ENCODE measurements at regions not wholly inside any gene's neighbourhood (a gene's known extent, or its start where the extent isn't known, plus 50 kb on each side); places are given as distances from the start of the nearest gene placed in this dataset.

DNA sequence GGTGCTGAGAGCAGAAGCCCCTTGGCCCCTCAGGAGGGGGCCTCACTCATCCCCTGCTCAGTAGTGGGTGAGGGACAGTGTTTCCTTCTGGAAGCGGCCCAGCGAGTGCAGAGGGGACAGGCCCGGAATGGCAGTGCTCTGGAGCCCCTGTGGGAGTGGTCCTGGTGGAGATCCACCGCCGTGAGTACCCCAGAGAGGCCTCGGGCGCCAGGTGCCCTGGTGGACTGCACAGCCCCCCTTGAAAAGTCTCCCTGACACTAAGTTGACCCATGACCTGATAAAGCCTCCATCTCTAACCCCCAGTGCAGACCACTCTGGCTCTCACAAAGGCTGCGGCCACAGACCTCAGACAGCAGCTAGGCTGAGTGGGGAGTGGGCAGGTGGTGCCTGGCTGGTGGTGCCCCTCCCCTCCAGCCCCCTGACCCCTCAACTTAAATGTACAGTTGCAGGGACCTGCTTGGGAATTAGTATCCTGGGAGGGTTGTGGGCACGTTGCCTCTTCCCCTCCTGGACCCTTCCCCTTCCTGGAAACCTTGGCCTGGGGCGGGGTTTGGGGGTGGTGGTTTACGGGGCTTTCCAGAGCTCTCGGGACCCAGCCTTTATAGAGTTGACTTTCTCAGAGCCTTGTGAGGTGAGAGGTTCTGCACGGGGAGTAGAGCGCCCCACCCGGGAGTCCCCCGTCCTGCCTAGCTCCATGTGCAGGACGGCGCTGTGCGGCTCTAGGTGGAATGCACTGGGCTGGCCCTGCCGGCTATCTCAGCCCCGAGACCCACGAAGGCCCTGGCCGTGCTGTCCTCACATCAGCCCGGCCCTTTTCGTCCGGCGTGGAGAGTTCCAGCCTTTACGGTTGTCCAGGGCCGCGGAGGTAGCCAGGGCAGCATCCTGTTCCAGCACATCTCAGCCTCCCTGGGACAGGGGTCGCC is 62.7 kb downstream of the RTP5 start:
- Histone ChIP-seq H3K9ac (peak overlapping the region; percentile 24; the same call in 1 of the 2 replicates), H3K9me3 (peaks cover 26% of the 10 kb centered on the region), H3K27ac (peak overlapping the region; percentile 48; the same call in 1 of the 2 replicates), H3K4me3 (no peak overlapping the region), H3K27me3 (no peaks in the 10 kb centered on the region), H3K4me1 (peaks cover 43% of the 10 kb centered on the region), H3K4me2 (peak overlapping the region; percentile 65), H4K20me1 (peaks cover 95% of the 10 kb centered on the region), H3K36me3 (peaks cover 72% of the 10 kb centered on the region)
- no peak for TF ChIP-seq Cebpa-rat (IDR thresholded peaks at IDR 0.05)

DNA sequence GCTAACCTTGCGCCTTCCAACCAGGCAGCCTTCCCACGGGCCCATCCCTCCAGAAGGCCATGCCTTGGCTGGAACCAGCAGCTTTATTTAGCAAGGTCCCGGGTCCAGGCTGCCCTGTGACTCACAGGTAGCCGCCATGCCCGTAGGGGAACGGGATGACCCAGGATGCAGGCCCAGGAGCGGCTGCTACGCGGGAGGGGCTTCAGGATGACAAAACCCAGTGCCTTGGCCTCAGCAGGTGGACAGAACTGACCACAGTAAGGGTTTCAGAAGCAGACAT is 63.3 kb downstream of the RTP5 start:
- H3K27ac ChIP-seq: peak overlapping the region; percentile 9; the same call in 1 of the 2 replicates
- peaks cover 26% of the 10 kb centered on the region for H3K9me3 ChIP-seq
- H3K4me1 ChIP-seq: peaks cover 39% of the 10 kb centered on the region
- H3K4me3 ChIP-seq: no peak overlapping the region
- H3K4me2 ChIP-seq: peak overlapping the region; percentile 65
- peaks cover 72% of the 10 kb centered on the region for H3K36me3 ChIP-seq
- no peak for TF ChIP-seq Cebpa-rat (IDR thresholded peaks at IDR 0.05)
- H3K27me3 ChIP-seq: no peaks in the 10 kb centered on the region
- peak overlapping the region; percentile 24; the same call in 1 of the 2 replicates for H3K9ac ChIP-seq
- peaks cover 95% of the 10 kb centered on the region for H4K20me1 ChIP-seq

DNA sequence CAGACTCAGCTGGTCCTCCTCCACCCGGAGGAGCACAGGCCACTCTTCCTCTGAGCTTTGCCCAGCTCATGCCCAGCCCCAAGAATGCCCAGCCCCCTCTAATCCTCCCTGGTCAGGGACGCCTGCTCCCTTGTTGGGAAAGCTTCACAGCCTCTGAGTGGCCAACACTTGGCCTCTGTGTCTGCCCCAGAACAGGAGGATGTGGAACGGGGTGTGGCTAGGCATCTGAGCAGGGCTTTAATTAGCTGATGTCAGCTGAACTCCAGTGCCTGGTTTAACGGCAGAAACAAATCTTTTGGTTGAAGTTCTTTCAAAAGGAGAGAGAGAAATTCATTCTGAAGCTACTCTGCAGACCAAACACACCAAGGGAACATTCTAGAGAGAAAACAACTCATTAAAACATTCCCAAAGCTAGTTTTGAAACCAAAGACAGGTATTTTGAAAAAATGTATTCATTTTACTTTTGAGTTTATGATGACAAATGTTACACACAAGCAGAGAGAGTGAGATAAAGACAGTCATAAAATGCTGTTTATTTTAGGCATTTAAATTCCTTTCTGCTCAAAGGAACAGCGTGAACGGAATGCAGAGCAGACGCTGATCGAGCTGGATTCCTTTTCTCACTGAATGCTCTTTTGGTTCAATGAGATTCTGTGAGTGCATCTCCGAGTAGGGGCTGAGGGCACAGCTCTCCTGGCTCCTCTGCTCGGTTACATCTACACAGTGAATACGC is 63.8 kb downstream of the RTP5 start:
- Histone ChIP-seq H3K27ac (peak overlapping the region; percentile 9; the same call in 1 of the 2 replicates), H4K20me1 (peaks cover 92% of the 10 kb centered on the region), H3K9me3 (peaks cover 26% of the 10 kb centered on the region), H3K36me3 (peaks cover 70% of the 10 kb centered on the region), H3K4me1 (peaks cover 39% of the 10 kb centered on the region), H3K27me3 (no peaks in the 10 kb centered on the region), H3K4me2 (peak overlapping the region; percentile 65), H3K4me3 (no peak overlapping the region), H3K9ac (no peak overlapping the region)
- TF ChIP-seq Cebpa-rat (IDR thresholded peaks at IDR 0.05): no peak

DNA sequence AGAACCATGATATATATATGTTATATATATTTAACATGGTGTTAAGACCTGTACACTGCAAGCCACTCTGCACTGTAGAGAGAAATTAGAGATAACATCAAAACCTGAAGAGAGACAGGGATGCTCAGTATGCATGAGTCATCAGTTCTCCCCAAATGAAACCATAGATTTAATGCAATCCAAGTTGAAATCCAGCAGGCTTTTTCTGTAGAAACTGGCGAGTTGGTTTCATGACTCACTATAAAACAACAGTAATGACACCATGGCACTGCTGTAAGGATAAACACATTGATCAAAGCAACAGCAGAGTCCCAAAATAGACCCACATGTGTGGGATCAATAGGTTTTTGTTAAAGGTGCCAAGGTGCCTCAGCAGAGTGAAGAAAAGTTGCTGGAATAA is 65.8 kb downstream of the RTP5 start:
- no peak overlapping the region for H3K4me2 ChIP-seq
- H3K27me3 ChIP-seq: no peaks in the 10 kb centered on the region
- TF ChIP-seq Cebpa-rat (IDR thresholded peaks at IDR 0.05): no peak
- H3K36me3 ChIP-seq: peaks cover 89% of the 10 kb centered on the region
- peaks cover 39% of the 10 kb centered on the region for H3K4me1 ChIP-seq
- H3K9ac ChIP-seq: no peak overlapping the region
- H3K27ac ChIP-seq: no peak overlapping the region
- peaks cover 84% of the 10 kb centered on the region for H4K20me1 ChIP-seq
- no peak overlapping the region for H3K4me3 ChIP-seq
- H3K9me3 ChIP-seq: peaks cover 44% of the 10 kb centered on the region

DNA sequence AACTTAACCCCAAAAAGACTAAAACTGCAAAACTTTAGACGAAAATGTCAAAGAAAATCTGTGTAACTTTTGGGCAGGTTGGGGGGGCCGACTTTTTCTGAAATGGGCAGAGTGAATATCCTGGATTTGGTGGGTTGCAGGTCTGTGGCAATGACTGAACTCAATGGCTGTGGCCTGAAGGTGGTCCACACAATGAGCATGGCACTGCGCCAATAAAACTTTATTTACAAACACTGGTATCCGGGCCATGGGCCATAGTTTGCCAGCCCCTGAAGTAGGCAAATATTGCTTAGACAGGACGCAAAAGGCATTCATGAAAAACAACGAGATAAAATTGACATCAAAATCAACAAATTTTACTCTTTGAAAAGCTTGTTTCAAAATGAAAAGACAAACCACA is 66.2 kb downstream of the RTP5 start:
- H3K36me3 ChIP-seq: peaks cover 94% of the 10 kb centered on the region
- no peak overlapping the region for H3K27ac ChIP-seq
- peaks cover 44% of the 10 kb centered on the region for H3K9me3 ChIP-seq

DNA sequence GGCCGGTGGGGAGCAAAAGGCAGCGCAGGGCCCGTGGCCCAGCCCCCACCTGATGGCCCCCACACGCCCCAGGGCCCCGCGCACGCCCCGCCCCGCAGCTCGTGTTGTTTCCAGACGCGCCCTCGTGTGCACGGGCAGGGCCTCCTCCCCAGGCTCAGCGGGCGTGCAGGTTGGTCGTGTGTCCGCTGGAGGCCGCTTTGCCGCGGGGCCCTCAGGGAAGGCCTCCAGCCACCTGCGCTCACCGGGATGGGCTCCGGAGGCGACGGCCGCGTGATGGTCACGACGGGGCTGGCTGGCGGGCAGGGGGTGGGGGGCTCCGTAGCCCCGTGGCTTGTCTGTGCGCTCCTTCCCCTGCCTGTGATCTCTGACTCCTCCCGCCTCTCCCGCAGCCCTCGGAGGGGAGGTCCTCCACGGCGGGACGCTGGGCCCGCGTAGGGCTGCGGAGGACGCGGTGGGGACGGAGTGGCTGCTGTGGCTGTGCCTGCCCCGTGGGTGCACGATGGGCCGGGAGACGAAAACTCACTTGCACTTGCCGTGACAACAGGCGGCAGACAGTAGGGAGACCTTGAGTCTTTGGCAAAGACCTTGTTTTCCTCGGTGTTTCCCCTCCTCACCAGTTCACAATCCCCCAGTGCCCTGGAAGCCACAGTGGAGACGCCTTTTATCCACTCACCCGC is 67.1 kb downstream of the RTP5 start:
- H4K20me1 ChIP-seq: peaks cover 84% of the 10 kb centered on the region
- no peak overlapping the region for H3K4me2 ChIP-seq
- no peaks in the 10 kb centered on the region for H3K27me3 ChIP-seq
- H3K4me3 ChIP-seq: no peak overlapping the region
- H3K9ac ChIP-seq: no peak overlapping the region
- TF ChIP-seq Cebpa-rat (IDR thresholded peaks at IDR 0.05): no peak
- H3K4me1 ChIP-seq: peaks cover 40% of the 10 kb centered on the region
- peaks cover 87% of the 10 kb centered on the region for H3K36me3 ChIP-seq
- peaks cover 44% of the 10 kb centered on the region for H3K9me3 ChIP-seq
- no peak overlapping the region for H3K27ac ChIP-seq

More for the DNA sequence above, 66.2 kb downstream of the RTP5 start:
- peaks cover 84% of the 10 kb centered on the region for H4K20me1 ChIP-seq
- H3K4me2 ChIP-seq: no peak overlapping the region
- TF ChIP-seq Cebpa-rat (IDR thresholded peaks at IDR 0.05): no peak
- no peak overlapping the region for H3K4me3 ChIP-seq
- H3K27me3 ChIP-seq: no peaks in the 10 kb centered on the region
- H3K4me1 ChIP-seq: peaks cover 40% of the 10 kb centered on the region
- H3K9ac ChIP-seq: no peak overlapping the region

DNA sequence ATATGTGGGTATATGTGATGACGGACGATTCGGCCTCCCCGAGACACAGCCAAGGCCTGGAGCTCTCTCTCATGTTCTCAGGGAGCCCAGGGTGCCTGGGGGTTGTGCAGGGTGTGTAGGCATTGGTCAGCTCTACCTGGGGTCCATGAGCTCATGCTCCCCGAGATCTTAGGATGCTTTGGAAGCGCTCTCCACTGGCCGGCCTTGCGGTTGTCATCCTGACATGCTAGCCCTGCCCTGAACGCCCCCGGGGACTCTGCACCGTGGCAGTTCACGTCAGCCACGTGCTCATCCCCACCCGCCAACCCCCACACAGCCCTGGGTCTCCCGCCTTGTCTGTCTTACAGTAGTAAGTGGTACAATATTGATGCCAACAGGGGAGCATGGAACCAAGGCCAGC is 67.8 kb downstream of the RTP5 start:
- Histone ChIP-seq H3K36me3 (peaks cover 80% of the 10 kb centered on the region), H3K4me2 (no peak overlapping the region), H3K9me3 (peaks cover 44% of the 10 kb centered on the region), H3K4me1 (peaks cover 40% of the 10 kb centered on the region), H3K9ac (no peak overlapping the region), H3K27ac (no peak overlapping the region), H3K4me3 (no peak overlapping the region), H3K27me3 (no peaks in the 10 kb centered on the region), H4K20me1 (peaks cover 84% of the 10 kb centered on the region)
- TF ChIP-seq Cebpa-rat (IDR thresholded peaks at IDR 0.05): no peak

DNA sequence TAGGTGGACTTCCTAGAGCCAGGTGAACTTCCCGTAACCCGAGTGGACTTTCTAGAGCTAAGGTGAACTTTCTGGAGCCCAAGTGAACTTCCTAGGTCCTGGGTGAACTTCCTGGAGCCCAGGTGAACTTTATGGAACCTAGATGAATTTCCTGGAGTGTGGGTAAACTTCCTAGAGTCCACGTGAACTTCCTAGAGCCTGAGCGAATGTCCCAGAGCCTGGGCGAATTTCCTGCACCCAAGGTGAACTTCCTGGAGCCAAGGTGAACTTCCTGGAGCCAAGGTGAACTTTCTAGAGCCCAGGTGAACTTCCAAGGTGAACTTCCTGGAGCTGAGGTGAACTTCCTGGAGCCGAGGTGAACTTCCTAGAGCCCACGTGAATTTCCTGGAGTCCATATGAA is 70.0 kb downstream of the RTP5 start:
- H3K4me3 ChIP-seq: no peak overlapping the region
- H3K27me3 ChIP-seq: no peaks in the 10 kb centered on the region
- H3K9ac ChIP-seq: no peak overlapping the region
- peaks cover 75% of the 10 kb centered on the region for H3K36me3 ChIP-seq
- H3K27ac ChIP-seq: no peak overlapping the region
- no peak for TF ChIP-seq Cebpa-rat (IDR thresholded peaks at IDR 0.05)
- H3K4me2 ChIP-seq: no peak overlapping the region
- peaks cover 84% of the 10 kb centered on the region for H4K20me1 ChIP-seq
- H3K9me3 ChIP-seq: peaks cover 40% of the 10 kb centered on the region
- peaks cover 29% of the 10 kb centered on the region for H3K4me1 ChIP-seq

DNA sequence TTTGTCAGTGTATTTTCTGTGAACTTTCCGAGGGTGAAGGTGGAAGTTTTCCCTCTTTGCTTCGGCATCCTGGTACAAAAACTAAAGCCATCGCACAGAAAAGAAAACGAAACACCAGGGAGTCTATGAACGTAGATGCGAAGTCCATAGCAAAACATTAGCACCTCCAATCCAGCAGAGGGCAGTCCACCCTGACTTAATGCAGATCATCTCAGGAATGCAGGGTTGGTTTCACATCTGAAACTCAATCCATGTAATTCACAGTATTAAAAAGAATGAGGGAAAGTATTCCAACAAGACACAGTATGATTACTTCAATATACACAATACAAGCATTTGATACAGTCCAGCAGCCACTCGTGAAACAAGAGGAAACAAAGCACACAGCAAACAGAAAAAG is 70.8 kb downstream of the RTP5 start:
- Histone ChIP-seq H3K4me3 (no peak overlapping the region), H3K9me3 (peaks cover 32% of the 10 kb centered on the region), H4K20me1 (peaks cover 84% of the 10 kb centered on the region), H3K9ac (no peak overlapping the region), H3K27ac (no peak overlapping the region), H3K4me1 (peaks cover 29% of the 10 kb centered on the region), H3K36me3 (peaks cover 75% of the 10 kb centered on the region), H3K4me2 (peak overlapping the region; percentile 68), H3K27me3 (no peaks in the 10 kb centered on the region)
- TF ChIP-seq Cebpa-rat (IDR thresholded peaks at IDR 0.05): no peak
